ENCODE measurements at regions not wholly inside any gene's neighbourhood (a gene's known extent, or its start where the extent isn't known, plus 50 kb on each side); places are given as distances from the start of the nearest gene placed in this dataset.
A peak's percentile ranks its signal among the peaks of the same experiment; 100 is the strongest.

DNA sequence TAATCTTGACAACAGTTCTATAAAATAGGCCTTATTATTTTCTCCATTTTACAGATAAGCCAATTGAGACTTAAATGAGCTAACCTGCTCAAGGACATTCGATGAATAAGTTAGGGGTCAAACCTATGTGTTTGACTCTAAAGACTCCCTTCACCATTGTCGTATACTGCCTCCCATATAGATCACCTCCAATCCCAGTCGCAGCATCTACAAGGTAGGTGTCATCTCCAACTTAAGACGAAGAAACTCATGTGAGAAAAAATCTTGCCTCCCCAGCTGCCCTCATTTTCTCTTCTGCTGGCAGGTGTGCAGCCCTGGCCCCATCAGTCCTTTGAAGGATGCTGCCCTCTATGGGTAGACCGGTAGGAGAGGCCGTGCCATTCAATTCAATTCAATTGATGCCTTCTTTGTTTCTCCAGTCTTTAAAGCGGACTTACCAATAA is 75.2 kb upstream of the SMARCA2 start:
- peak in 2 of 6 experiments; percentile 13 to 25 for DNase-seq

DNA sequence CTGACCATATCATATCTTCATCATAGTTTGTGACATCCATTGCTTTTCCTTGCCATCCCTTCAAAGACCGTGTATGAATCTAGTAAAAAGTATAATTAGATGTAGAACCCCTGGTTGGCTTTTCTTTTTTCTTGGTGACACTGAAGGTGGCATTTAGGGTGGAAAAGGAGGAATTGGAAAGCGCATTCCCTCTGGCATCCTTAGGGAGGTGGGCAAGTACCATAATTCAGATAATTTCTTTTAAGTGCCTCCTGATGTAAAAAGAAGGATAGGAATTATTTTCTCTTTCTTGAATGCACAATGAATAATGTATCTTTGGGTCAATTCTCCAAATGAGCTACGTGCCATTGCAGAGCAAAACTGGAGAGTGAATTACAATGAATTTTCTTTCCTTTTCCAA is 73.2 kb upstream of the SMARCA2 start:
- no peak for DNase-seq

DNA sequence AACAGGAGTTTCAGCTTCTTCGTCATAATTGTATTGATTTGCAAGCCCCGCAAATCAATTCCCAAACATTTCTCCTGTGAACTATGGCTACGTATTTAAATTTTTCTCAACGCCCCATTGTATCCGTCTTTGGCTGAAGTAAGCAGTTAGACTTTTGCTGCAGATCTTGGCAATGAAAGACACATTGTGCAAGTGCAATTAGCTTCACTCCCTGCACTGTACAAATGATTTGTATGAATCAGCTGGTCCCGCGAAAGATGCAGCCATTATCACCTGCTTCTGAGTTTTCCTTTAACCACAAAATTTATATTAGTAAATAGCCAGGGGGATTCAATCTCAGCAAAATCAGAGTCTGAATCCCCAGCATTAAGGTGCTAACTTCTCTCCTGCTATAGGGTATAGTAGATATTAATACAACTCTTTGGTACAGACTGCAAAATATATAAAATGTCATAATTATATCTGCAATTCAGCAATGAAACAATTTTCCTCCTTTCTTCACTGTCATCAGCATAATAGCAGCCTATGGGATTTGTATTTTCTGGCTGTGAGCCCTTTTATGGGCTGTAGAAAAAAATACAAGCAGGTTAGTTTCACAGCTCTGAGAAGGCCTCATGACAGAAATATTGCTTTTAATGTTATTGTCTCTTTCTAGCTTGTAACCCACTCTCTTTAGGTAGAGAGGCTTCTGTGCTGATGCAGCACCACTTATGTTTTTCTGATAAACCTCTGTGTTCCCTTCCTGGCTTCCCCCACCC is 68.4 kb upstream of the SMARCA2 start:
- no peak for DNase-seq

DNA sequence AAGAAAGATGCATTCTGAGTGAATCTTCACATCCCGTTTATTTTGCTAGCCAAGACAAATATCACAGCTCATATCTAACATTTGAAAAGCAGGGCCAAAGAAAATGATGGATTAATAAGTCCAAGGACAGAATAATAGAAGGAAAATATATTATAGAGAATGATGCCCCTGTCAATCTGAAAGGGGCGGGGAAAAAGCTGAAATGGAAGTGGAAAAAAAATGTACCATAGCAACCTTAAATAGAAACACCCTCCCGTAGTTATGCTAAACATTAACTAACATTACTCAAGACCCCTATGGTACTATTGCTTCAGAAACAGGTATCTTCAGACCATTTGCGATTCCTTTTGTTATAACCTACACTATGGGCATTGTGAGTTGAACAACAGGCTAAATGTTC is 67.7 kb upstream of the SMARCA2 start:
- no peak for DNase-seq

DNA sequence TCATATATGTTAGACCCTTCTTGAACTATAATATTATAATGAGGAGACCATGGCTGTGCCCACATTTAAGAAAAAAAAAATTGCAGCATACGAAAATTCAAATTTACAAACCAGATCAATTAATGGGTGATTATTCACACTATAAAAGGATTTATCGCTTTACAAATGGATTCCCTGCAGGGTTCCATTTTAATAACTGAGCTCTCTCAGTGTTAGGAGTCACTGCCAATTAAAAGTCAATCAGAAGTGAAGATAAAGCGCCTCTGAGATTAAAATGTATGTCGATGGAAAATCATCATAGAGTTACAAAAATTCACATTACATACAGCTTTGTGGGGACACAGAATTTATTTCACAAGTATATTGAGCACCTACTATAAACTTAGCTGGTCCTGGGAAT is 66.6 kb upstream of the SMARCA2 start:
- no peak for DNase-seq

DNA sequence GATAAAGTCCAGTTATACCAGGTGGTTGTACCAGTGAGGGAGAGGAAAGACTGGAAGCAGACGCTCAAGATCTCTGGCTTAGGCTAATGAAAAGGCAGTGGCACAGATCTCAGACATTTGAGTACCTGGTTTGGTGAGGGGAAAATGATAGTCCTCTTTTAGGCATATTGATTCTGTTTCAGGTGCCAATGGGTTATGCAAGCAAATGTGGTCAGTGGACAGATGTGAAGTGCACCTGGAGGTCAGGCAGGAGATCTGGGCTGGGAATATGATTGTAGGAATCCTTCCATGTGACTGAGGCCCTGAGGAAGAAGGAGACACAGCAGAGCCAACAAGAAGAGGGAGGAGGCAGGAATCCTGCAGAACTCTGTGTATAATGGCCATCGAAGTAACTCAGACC is 63.7 kb upstream of the SMARCA2 start:
- DNase-seq, result no peak

DNA sequence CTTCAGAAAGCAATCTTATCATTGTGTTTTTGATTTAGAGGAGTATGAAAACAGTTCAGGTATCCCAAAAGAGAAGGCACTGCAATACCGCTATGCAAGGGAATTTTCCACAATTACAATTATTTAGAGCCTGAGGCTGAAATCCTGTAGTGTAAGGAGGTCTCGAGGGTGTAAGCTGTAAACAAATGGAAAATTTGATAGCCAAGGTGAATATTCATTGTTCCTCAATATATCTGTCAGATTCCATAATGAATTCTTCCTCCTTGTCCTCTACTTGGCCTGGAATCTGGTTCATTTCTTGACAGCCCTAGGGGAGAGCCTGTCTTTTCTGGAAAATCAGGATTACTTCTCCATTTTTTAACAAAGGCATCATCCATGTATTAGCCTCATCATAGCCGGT is 63.1 kb upstream of the SMARCA2 start:
- no peak for DNase-seq

DNA sequence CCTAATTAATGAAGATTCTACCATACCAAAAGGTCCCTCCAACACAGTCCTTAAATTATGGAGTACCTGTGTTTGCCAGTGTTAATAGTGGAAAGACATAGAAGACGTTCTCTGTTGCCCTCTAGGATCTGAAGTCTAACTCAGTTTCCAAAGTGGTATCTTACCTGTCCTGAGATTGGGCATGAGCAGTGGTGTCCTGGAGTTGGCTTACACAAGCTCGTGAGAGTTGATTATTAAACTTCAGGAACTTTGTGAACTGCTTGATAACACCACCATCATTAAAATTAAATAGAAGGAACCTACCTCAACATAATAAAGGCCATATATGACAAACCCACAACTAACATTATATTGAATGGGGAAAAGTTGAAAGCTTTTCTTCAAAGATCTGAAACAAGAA is 60.9 kb upstream of the SMARCA2 start:
- DNase-seq, result no peak

DNA sequence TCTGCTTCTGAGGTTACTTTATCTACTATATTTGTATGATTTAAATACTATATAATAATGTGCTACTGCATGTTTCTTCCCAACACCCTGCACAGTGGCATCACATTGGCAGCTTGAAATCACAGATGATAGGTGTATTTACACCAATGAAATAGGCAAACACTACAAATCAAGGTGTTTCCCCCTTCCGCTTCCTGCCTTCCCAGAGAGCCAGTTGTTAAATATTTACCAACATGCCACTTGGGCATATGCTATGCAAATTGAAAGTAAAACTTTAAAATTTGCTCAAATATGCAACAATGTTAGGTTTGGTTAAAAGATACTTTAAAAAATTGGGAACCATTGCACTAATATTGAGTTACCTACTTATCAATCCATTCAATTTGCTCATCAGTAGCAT is 58.2 kb upstream of the SMARCA2 start:
- no peak for DNase-seq

DNA sequence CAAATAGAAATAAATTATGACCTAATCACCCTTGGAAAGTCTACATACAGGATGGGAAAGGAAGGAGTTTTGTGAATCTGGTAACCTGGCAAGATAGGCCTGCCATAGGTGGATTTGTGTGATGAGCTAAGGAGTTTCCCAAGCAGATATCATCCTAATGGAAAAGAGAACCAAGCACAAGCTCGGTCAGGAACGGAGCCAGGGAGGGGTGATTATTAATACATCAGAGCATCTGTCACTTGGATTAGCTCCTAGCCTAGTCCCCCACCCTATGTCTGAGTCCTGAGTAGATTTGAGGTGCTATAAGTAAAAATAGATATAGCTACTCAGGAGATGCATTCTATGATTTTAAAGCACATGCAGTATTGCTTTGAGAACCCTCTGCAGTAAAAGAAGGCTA is 57.3 kb upstream of the SMARCA2 start:
- DNase-seq, result no peak

DNA sequence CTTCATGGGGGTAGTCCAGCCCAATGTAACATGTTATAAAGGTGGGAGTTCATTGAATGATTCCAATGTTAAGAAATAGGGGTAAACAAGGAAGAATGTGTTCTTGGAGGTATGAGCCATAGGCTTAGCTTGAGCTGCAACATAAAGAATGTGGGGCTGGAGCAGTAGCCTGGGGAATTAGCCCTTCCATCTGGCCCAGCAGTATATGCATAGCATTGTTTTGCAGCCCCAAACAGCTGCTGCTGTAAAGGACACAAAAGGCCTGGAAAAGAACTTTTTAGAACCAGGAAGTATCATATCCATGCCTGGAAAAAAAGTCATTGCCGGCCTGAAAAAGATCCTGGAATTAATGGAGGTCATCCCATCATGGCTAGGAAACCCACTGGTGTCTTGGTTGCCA is 55.8 kb upstream of the SMARCA2 start:
- DNase-seq, result no peak

DNA sequence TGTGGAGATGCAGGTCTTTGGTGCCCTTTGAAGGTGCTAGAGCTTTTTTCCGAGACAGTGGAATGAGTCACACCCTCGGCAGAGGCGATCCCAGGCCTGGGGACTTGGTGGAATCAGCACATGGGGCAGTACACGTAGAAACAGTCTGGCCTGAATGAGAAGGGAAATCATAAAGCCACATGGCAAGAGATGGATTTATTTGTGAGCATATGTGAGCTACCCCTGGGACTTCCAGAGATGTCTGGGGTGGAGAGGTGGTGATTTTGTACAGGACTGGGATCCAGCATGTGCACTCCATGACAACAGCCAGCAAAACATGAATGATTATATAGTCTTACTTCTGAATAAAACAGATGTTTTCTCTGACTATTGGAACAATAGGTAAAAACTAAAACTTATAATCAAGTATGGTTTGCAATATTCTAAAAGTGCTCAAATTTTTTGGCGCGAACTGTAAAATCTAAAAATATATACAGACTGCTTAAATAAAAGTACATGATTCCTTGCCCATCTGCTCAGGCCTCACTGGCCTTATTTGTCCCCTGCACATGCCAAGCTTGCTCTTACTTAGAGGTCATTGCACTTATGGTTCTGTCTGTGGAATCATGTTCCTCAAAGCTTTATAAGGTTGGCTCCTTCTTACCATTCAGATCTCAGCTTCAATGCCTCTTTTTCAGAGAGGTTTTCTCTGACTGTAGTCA is 54.7 kb upstream of the SMARCA2 start:
- no peak for DNase-seq

DNA sequence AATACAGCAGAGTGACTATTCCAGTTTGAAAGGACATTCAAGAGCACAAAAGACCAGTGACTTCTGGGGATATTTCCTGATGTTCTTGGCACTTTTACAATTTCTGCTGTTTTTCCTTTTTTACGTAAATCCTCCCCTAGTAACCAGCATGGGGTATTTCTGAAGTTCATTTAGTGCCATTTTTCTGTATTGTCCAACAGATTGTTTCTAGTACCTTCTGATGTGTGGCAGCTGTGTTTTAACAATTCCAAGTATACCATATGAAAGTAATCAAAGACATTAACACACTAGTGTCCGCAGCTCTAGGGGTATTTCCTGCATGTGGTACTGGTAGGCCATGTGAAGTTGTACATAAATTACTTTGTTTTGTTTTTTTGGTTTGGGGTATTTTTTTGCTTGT is 53.0 kb upstream of the SMARCA2 start:
- no peak for DNase-seq

DNA sequence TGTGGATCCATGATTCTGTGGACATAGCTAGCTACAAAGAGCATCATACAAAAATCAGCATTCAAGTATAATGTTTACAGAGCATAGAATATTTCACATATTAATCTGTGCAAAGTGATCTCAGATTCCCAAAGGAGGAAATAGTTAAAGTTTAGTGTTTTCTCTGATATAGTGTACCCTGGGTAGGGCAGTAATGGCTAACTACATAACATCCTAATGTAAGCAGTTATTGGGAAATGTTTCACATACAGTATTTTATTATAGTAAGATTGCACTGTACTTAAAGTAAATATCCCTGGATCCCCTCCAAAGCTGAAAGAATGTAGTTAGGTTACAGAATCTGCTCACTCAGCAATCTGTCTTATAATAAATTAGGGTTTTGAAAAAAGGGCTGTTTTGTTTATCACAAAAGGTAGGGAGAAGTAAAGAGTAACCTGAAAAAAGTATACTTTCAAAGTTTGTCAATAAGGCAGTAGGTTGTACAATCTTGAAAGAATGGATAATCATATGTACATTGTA is 52.5 kb upstream of the SMARCA2 start:
- no peak for DNase-seq

DNA sequence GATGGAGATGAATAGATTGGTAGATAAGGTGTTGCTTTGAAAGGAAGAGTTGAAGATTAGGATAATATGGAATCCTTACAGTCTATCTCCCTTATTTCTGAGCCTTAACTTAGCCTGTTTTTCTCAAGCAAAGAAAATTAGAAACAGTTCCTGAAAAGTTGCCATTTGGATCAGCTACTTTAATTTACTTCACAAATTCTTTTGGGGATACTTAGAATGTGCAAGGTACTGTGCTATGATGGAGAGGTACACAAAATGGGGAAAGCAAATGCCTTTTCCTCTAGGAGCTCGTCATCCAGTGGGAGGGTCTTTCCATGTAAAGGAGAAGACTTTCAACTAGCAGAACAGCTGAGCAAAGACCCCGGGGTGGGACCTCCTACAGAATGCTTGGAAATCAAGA is 51.1 kb upstream of the SMARCA2 start:
- DNase-seq, result no peak
